PC-9 (cell line): ENCODE measurements at regions not wholly inside any gene's neighbourhood (a gene's known extent, or its start where the extent isn't known, plus 50 kb on each side); places are given as distances from the start of the nearest gene placed in this dataset.
"Not testable (repeated sequence)": the region's sequence is repeated elsewhere in the genome, so short reads cannot be mapped to it uniquely, and the experiment has no call there.

Experiments
- BruUV-seq: library from RNA; stranded (reverse); fragments of 400-500 nt; replicated peaks from 2 replicates; lab custom pipeline; 2021; lab: Mats Ljungman, UMichigan
- CTCF ChIA-PET: fragments of 300-600 bp; sonication (Branson Sonifier 250); formaldehyde crosslinking; loops from one replicate; lab custom pipeline; 2022; ENCODE audit warnings: antibody characterized with exemption; lab: Charles Lee
- POLR2A ChIA-PET: fragments of 300-600 bp; sonication (Branson Sonifier 250); formaldehyde crosslinking; loops from one replicate; lab custom pipeline; 2022; ENCODE audit warnings: antibody characterized with exemption; ENCODE audit not compliant: unreplicated experiment; lab: Charles Lee
- DNase-seq, 2 experiments: peaks; one replicate each; pipeline versions ENCODE4 v3.0.0 to v3.0.0-alpha.2; 2015 to 2022; ENCODE audit warnings: mixed read lengths in 1 of 2
- H2AFZ ChIP-seq: fragments of 200-600 bp; sonication (generic); 2 replicates; pipeline ENCODE4 v1.8.1; 2017; ENCODE audit warnings: antibody characterized with exemption
- H3F3A ChIP-seq: fragments of 200-600 bp; sonication (generic); 2 replicates; pipeline ENCODE4 v1.8.1; 2017; ENCODE audit warnings: antibody characterized with exemption, mild to moderate bottlenecking, low read depth; ENCODE audit not compliant: insufficient read depth
- H3K27ac ChIP-seq: fragments of 200-600 bp; sonication (generic); 2 replicates; pipeline ENCODE4 v1.6.1; 2016; ENCODE audit warnings: mixed run types
- H3K27me3 ChIP-seq: fragments of 200-600 bp; sonication (generic); 2 replicates; pipeline ENCODE4 v1.6.1; 2016; ENCODE audit warnings: low read depth, mixed run types; ENCODE audit not compliant: insufficient read depth
- H3K36me3 ChIP-seq: fragments of 200-600 bp; sonication (generic); 2 replicates; pipeline ENCODE4 v1.6.1; 2016; ENCODE audit warnings: low read depth, mixed run types
- H3K4me1 ChIP-seq: fragments of 200-600 bp; sonication (generic); replicated peaks from 2 replicates; pipeline ENCODE4 v1.6.1; 2016; ENCODE audit warnings: mixed run types; ENCODE audit not compliant: insufficient read depth
- H3K4me2 ChIP-seq: fragments of 200-600 bp; sonication (generic); 2 replicates; pipeline ENCODE4 v1.6.1; 2017; ENCODE audit warnings: mixed run types
- H3K4me3 ChIP-seq: fragments of 200-600 bp; sonication (generic); 2 replicates; pipeline ENCODE4 v1.6.1; 2016; ENCODE audit warnings: mixed run types
- H3K79me2 ChIP-seq: fragments of 200-600 bp; sonication (generic); 2 replicates; pipeline ENCODE4 v1.6.1; 2017; ENCODE audit warnings: low read depth, mixed run types
- H3K9me2 ChIP-seq: fragments of 200-600 bp; sonication (generic); 2 replicates; pipeline ENCODE4 v1.8.1; 2017; ENCODE audit warnings: mild to moderate bottlenecking; ENCODE audit not compliant: insufficient read depth
- H3K9me3 ChIP-seq: fragments of 200-600 bp; sonication (generic); 2 replicates; pipeline ENCODE4 v1.8.1; 2016; ENCODE audit warnings: low read depth; ENCODE audit not compliant: insufficient read depth
- H4K20me1 ChIP-seq: fragments of 200-600 bp; sonication (generic); 2 replicates; pipeline ENCODE4 v1.8.1; 2017; ENCODE audit not compliant: insufficient read depth
- CTCF ChIP-seq: fragments of 200-600 bp; sonication (generic); conservative IDR thresholded peaks from 2 replicates; pipeline ENCODE4 v1.6.1; 2017; ENCODE audit warnings: mixed run types, antibody characterized with exemption, mild to moderate bottlenecking, moderate library complexity
- EZH2 ChIP-seq: fragments of 200-600 bp; sonication (generic); IDR thresholded peaks from 2 replicates; pipeline ENCODE4 v1.8.0; 2017; ENCODE audit warnings: antibody characterized with exemption, low read depth
- intact Hi-C: fragments of 100-400 bp; cut with micrococcal nuclease; formaldehyde crosslinking; loops from one replicate; pipeline ENCODE4 v1.10.0; 2022; ENCODE audit not compliant: unreplicated experiment

DNA sequence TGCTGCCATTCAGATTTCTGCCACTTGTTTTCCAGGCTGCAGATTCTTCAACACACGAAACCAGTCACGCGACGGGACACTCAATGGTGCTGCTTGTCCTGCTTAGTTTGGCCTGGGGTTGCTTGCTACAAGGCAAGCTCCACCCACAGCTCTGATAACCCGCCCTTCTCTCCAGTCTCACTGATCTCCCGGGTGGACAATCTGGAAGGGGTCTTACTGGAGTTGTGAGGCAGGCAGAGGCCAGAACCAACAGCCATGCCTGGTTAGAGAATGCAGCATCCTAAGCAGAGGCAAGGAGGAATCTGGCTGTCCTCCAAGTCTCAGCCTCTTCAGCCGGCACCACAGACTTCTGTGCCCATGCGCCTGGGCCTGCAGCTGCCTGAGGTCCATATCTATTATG, 119.1 kb downstream of the KCNJ12 start:
- POLR2A ChIA-PET, result no interaction called here
- no peak overlapping the region for H3K27ac ChIP-seq
- no peaks in the 10 kb centered on the region for H3F3A ChIP-seq
- intact Hi-C loops, result no loop called here
- no peaks in the 10 kb centered on the region for H3K36me3 ChIP-seq
- no peaks in the 10 kb centered on the region for H3K79me2 ChIP-seq
- H3K27me3 ChIP-seq, result peaks cover 83% of the 10 kb centered on the region
- CTCF ChIA-PET, result no interaction called here
- H3K9me2 ChIP-seq, result no peaks in the 10 kb centered on the region
- H3K4me1 ChIP-seq, result no peaks in the 10 kb centered on the region
- BruUV-seq, result no TSS peak
- no peak overlapping the region for H2AFZ ChIP-seq
- H4K20me1 ChIP-seq, result no peaks in the 10 kb centered on the region
- no peak for DNase-seq
- no peak overlapping the region for H3K4me3 ChIP-seq
- no peak for TF ChIP-seq EZH2
- no peak for TF ChIP-seq CTCF
- H3K4me2 ChIP-seq, result no peak overlapping the region
- H3K9me3 ChIP-seq, result no peaks in the 10 kb centered on the region

- H3K9me2 ChIP-seq, result no peaks in the 10 kb centered on the region
- no peaks in the 10 kb centered on the region for H3K36me3 ChIP-seq
- no TSS peak for BruUV-seq
- no peak overlapping the region for H3K4me3 ChIP-seq
- intact Hi-C loops, result no loop called here
- no peaks in the 10 kb centered on the region for H4K20me1 ChIP-seq
- no peak overlapping the region for H2AFZ ChIP-seq
- H3K27ac ChIP-seq, result no peak overlapping the region
- ChIA-PET CTCF (no interaction called here), POLR2A (no interaction called here)
- no peaks in the 10 kb centered on the region for H3K79me2 ChIP-seq
- peaks cover 84% of the 10 kb centered on the region for H3K27me3 ChIP-seq
- H3K4me2 ChIP-seq, result no peak overlapping the region
- no peak for TF ChIP-seq CTCF
- TF ChIP-seq EZH2, result no peak
- no peaks in the 10 kb centered on the region for H3F3A ChIP-seq
- H3K4me1 ChIP-seq, result no peaks in the 10 kb centered on the region
- no peaks in the 10 kb centered on the region for H3K9me3 ChIP-seq
- DNase-seq, result no peak
These were observed 123.9 kb downstream of the KCNJ12 start for GRCh38 chr17:21500064-21500463.

GRCh38 chr17:21501927-21502700, 126.0 kb downstream of the KCNJ12 start:
- intact Hi-C loops, H3K9me3 ChIP-seq, H3K9me2 ChIP-seq, H3K79me2 ChIP-seq, H3K4me1 ChIP-seq, BruUV-seq, H3K4me2 ChIP-seq, H3K36me3 ChIP-seq, H2AFZ ChIP-seq, DNase-seq, POLR2A ChIA-PET, H3K27ac ChIP-seq, H3K4me3 ChIP-seq, H3F3A ChIP-seq, H4K20me1 ChIP-seq: not testable (repeated sequence)
- peaks cover 78% of the 10 kb centered on the region for H3K27me3 ChIP-seq
- CTCF ChIA-PET, result interaction anchor here (0.7 kb wide), 1 partner anchor 624 kb away, joined by 9 read pairs; no protein-coding TSS in a partner anchor
